Neural cell (in vitro differentiated cells): ENCODE measurements at regions not wholly inside any gene's neighbourhood (a gene's known extent, or its start where the extent isn't known, plus 50 kb on each side); places are given as distances from the start of the nearest gene placed in this dataset.

Experiments
- CTCF ChIP-seq: fragments of 450-650 bp; IDR thresholded peaks from 2 replicates; pipeline ENCODE4 v1.5.1; 2014; ENCODE audit warnings: antibody characterized with exemption, mild to moderate bottlenecking, moderate library complexity; ENCODE audit not compliant: poor library complexity, severe bottlenecking
- EZH2 ChIP-seq: fragments of 200-600, 300-800 bp; shearing (Covaris generic), sonication (generic); IDR thresholded peaks from 2 replicates; pipeline ENCODE4 v1.6.1; 2014; ENCODE audit warnings: antibody characterized with exemption, low read length, borderline replicate concordance, mild to moderate bottlenecking; ENCODE audit not compliant: insufficient read depth, poor library complexity, severe bottlenecking
- POLR2AphosphoS5 ChIP-seq: IDR thresholded peaks from 2 replicates; pipeline ENCODE4 v1.6.1; 2012
- RAD21 ChIP-seq: fragments of 450-650 bp; conservative IDR thresholded peaks from 2 replicates; pipeline ENCODE4 v1.6.1; 2014; ENCODE audit warnings: antibody characterized with exemption, mild to moderate bottlenecking, moderate library complexity
- REST ChIP-seq: IDR thresholded peaks from 2 replicates; pipeline ENCODE4 v1.6.1; 2012; ENCODE audit warnings: borderline replicate concordance

DNA sequence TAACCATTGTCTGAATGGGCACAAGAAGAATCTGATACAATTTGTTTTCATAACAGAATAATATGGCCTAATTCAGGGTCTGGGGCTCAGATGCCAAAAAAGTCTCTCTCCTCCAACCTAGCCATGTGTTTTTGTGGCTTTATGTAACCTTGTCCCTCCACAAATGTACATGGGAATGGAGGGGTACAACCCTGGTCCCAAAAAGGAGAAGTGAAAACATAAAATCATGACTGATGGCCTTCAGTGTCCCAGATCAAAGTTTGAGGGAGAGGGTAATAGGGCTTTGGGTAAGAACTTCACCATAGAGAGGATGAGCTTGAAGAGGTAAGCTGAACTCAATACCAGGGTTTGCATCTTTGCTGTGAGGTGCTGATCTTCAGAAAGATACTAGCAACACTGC, 136.3 kb upstream of the BACH2 start:
- TF ChIP-seq REST: no peak
- TF ChIP-seq CTCF: no peak
- TF ChIP-seq POLR2AphosphoS5: no peak
- TF ChIP-seq RAD21: no peak
- TF ChIP-seq EZH2: no peak
